SK-N-SH treated with all-trans-retinoic acid at 6 μM for 48 hours (cell line): ENCODE measurements at regions not wholly inside any gene's neighbourhood (a gene's known extent, or its start where the extent isn't known, plus 50 kb on each side); places are given as distances from the start of the nearest gene placed in this dataset.
"Not testable (repeated sequence)": the region's sequence is repeated elsewhere in the genome, so short reads cannot be mapped to it uniquely, and the experiment has no call there.

Experiments
- ATAC-seq: fragments of 200-7000 bp; cut with Tn5 transposase; 3 replicates; pipeline ENCODE4 v1.9.1; 2020; ENCODE audit warnings: mild to moderate bottlenecking, moderate library complexity
- ARNTL ChIP-seq: fragments of 450-650 bp; formaldehyde crosslinking; IDR thresholded peaks from 2 replicates; pipeline ENCODE4 v1.5.0; 2020; ENCODE audit warnings: low read depth, mild to moderate bottlenecking, moderate library complexity, borderline replicate concordance
- BACH2 ChIP-seq: fragments of 250-450 bp; sonication (Bioruptor Pico); IDR thresholded peaks from 2 replicates; pipeline ENCODE4 v1.9.0; 2021; ENCODE audit warnings: mild to moderate bottlenecking, borderline replicate concordance
- ESRRG ChIP-seq: fragments of 250-450 bp; sonication (Bioruptor Pico); IDR thresholded peaks from 2 replicates; pipeline ENCODE4 v1.6.1; 2021; ENCODE audit warnings: mild to moderate bottlenecking
- GLIS3 ChIP-seq: fragments of 250-450 bp; sonication (Bioruptor Pico); IDR thresholded peaks from 2 replicates; pipeline ENCODE4 v1.5.0; 2020; ENCODE audit warnings: mild to moderate bottlenecking, moderate library complexity
- ISL1 ChIP-seq: fragments of 250-450 bp; sonication (Bioruptor Pico); IDR thresholded peaks from 2 replicates; pipeline ENCODE4 v2.1.2; 2022; ENCODE audit warnings: mild to moderate bottlenecking, moderate library complexity
- OSR1 ChIP-seq: fragments of 250-450 bp; sonication (Bioruptor Pico); IDR thresholded peaks from 2 replicates; pipeline ENCODE4 v1.8.0; 2022; ENCODE audit warnings: moderate library complexity, mild to moderate bottlenecking, inconsistent platforms
- PPARA ChIP-seq: fragments of 250-450 bp; sonication (Bioruptor Pico); IDR thresholded peaks from 2 replicates; pipeline ENCODE4 v1.5.0; 2020; ENCODE audit warnings: mild to moderate bottlenecking, borderline replicate concordance
- SNAI2 ChIP-seq: fragments of 250-450 bp; sonication (Bioruptor Pico); IDR thresholded peaks from 2 replicates; pipeline ENCODE4 v1.5.0; 2020; ENCODE audit warnings: mild to moderate bottlenecking, moderate library complexity
- TCF4 ChIP-seq: fragments of 250-450 bp; sonication (Bioruptor Pico); IDR thresholded peaks from 2 replicates; pipeline ENCODE4 v1.8.0; 2021; ENCODE audit warnings: mild to moderate bottlenecking, moderate library complexity, borderline replicate concordance
- TOX ChIP-seq: fragments of 250-450 bp; sonication (Bioruptor Pico); IDR thresholded peaks from 2 replicates; pipeline ENCODE4 v1.8.0; 2021; ENCODE audit warnings: mild to moderate bottlenecking, moderate library complexity, borderline replicate concordance
- ZFP3 ChIP-seq: fragments of 250-450 bp; sonication (Bioruptor Pico); IDR thresholded peaks from 2 replicates; pipeline ENCODE4 v1.5.0; 2020; ENCODE audit warnings: mild to moderate bottlenecking, moderate library complexity
- ZFP30 ChIP-seq: fragments of 450-650 bp; formaldehyde crosslinking; IDR thresholded peaks from 2 replicates; pipeline ENCODE4 v1.5.0; 2022; ENCODE audit warnings: mild to moderate bottlenecking, moderate library complexity
- ZNF70 ChIP-seq: fragments of 450-650 bp; formaldehyde crosslinking; IDR thresholded peaks from 2 replicates; pipeline ENCODE4 v1.5.0; 2020; ENCODE audit warnings: mild to moderate bottlenecking, moderate library complexity
- TF ChIP-seq, protein P1 (sequence below): fragments of 250-450 bp; sonication (Bioruptor Pico); IDR thresholded peaks from 2 replicates; pipeline ENCODE4 v1.5.0; 2020; ENCODE audit warnings: mild to moderate bottlenecking, moderate library complexity
- TF ChIP-seq, protein P2 (sequence below): fragments of 250-450 bp; sonication (Bioruptor Pico); IDR thresholded peaks from 2 replicates; pipeline ENCODE4 v1.5.1; 2021; ENCODE audit warnings: mild to moderate bottlenecking, moderate library complexity
- TF ChIP-seq, protein P3 (sequence below): fragments of 250-450 bp; sonication (Bioruptor Pico); IDR thresholded peaks from 2 replicates; pipeline ENCODE4 v1.8.0; 2020; ENCODE audit warnings: mild to moderate bottlenecking, moderate library complexity, borderline replicate concordance
- TF ChIP-seq, protein P4 (sequence below): fragments of 250-450 bp; sonication (Bioruptor Pico); IDR thresholded peaks from 2 replicates; pipeline ENCODE4 v1.5.1; 2020; ENCODE audit warnings: low read depth, mild to moderate bottlenecking, moderate library complexity
- TF ChIP-seq, protein P5 (sequence below): fragments of 250-450 bp; sonication (Bioruptor Pico); IDR thresholded peaks from 2 replicates; pipeline ENCODE4 v1.8.0; 2021; ENCODE audit warnings: low read depth, mild to moderate bottlenecking, moderate library complexity, borderline replicate concordance

DNA sequence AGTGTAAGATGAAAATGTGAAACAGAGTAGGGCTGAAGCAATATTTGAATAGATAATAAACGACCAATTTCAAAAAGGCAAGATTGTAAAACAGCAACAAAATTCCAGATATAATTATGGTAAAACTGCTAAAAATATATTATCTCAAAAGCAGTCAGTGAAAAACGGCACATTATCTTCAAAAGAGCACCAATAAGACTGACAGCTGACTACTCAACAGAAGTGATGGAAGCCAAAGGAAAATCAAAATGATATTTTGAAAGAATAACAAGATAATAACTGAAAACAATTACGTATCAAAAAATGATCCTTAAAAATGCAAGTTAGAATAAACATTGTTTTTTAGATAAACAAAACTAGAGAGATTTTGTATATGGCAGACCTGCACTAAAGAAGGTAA, 920.6 kb upstream of the FAM98A start (continued):
- TF ChIP-seq TCF4 (CRISPR knock-in tag) (no peak), GLIS3 (no peak), PPARA (CRISPR knock-in tag) (no peak), ZFP30 (CRISPR knock-in tag) (no peak), OSR1 (CRISPR knock-in tag) (no peak)

DNA sequence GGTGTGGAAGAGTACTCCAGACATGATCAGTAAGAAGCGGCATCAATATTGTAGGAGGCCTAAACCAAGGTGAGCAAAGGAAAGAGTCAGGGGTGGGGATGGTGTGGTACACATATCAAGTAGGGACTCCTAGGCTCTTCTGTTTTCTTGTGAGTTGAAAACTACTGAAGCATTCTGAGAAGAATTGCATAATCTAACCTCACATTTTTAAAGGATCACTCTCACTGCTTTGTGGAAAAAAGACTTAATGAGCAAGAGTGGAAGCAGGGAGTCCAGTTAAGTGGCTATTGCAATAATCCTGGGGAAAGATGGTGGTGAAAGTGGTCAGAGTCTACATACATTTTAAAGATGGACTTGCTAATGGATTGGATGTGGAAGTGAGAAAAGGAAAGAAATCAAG, 899.5 kb upstream of the FAM98A start:
- no peak for ATAC-seq
- TF ChIP-seq BACH2 (no peak), ZFP3 (CRISPR knock-in tag) (no peak), TCF4 (CRISPR knock-in tag) (no peak), TOX (CRISPR knock-in tag) (no peak), ZFP30 (CRISPR knock-in tag) (no peak), ZNF70 (no peak), ESRRG (no peak), SNAI2 (no peak), OSR1 (CRISPR knock-in tag) (no peak), GLIS3 (no peak), ARNTL (CRISPR knock-in tag) (no peak), PPARA (CRISPR knock-in tag) (no peak)
- TF ChIP-seq, protein P1, sequence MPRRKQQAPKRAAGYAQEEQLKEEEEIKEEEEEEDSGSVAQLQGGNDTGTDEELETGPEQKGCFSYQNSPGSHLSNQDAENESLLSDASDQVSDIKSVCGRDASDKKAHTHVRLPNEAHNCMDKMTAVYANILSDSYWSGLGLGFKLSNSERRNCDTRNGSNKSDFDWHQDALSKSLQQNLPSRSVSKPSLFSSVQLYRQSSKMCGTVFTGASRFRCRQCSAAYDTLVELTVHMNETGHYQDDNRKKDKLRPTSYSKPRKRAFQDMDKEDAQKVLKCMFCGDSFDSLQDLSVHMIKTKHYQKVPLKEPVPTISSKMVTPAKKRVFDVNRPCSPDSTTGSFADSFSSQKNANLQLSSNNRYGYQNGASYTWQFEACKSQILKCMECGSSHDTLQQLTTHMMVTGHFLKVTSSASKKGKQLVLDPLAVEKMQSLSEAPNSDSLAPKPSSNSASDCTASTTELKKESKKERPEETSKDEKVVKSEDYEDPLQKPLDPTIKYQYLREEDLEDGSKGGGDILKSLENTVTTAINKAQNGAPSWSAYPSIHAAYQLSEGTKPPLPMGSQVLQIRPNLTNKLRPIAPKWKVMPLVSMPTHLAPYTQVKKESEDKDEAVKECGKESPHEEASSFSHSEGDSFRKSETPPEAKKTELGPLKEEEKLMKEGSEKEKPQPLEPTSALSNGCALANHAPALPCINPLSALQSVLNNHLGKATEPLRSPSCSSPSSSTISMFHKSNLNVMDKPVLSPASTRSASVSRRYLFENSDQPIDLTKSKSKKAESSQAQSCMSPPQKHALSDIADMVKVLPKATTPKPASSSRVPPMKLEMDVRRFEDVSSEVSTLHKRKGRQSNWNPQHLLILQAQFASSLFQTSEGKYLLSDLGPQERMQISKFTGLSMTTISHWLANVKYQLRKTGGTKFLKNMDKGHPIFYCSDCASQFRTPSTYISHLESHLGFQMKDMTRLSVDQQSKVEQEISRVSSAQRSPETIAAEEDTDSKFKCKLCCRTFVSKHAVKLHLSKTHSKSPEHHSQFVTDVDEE (CRISPR knock-in tag) = no peak
- TF ChIP-seq, protein P2, sequence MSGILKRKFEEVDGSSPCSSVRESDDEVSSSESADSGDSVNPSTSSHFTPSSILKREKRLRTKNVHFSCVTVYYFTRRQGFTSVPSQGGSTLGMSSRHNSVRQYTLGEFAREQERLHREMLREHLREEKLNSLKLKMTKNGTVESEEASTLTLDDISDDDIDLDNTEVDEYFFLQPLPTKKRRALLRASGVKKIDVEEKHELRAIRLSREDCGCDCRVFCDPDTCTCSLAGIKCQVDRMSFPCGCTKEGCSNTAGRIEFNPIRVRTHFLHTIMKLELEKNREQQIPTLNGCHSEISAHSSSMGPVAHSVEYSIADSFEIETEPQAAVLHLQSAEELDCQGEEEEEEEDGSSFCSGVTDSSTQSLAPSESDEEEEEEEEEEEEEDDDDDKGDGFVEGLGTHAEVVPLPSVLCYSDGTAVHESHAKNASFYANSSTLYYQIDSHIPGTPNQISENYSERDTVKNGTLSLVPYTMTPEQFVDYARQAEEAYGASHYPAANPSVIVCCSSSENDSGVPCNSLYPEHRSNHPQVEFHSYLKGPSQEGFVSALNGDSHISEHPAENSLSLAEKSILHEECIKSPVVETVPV (CRISPR knock-in tag) = no peak
- TF ChIP-seq, protein P3, sequence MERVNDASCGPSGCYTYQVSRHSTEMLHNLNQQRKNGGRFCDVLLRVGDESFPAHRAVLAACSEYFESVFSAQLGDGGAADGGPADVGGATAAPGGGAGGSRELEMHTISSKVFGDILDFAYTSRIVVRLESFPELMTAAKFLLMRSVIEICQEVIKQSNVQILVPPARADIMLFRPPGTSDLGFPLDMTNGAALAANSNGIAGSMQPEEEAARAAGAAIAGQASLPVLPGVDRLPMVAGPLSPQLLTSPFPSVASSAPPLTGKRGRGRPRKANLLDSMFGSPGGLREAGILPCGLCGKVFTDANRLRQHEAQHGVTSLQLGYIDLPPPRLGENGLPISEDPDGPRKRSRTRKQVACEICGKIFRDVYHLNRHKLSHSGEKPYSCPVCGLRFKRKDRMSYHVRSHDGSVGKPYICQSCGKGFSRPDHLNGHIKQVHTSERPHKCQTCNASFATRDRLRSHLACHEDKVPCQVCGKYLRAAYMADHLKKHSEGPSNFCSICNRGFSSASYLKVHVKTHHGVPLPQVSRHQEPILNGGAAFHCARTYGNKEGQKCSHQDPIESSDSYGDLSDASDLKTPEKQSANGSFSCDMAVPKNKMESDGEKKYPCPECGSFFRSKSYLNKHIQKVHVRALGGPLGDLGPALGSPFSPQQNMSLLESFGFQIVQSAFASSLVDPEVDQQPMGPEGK = no peak
- TF ChIP-seq, protein P4, sequence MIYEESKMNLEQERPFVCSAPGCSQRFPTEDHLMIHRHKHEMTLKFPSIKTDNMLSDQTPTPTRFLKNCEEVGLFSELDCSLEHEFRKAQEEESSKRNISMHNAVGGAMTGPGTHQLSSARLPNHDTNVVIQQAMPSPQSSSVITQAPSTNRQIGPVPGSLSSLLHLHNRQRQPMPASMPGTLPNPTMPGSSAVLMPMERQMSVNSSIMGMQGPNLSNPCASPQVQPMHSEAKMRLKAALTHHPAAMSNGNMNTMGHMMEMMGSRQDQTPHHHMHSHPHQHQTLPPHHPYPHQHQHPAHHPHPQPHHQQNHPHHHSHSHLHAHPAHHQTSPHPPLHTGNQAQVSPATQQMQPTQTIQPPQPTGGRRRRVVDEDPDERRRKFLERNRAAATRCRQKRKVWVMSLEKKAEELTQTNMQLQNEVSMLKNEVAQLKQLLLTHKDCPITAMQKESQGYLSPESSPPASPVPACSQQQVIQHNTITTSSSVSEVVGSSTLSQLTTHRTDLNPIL (CRISPR knock-in tag) = no peak

DNA sequence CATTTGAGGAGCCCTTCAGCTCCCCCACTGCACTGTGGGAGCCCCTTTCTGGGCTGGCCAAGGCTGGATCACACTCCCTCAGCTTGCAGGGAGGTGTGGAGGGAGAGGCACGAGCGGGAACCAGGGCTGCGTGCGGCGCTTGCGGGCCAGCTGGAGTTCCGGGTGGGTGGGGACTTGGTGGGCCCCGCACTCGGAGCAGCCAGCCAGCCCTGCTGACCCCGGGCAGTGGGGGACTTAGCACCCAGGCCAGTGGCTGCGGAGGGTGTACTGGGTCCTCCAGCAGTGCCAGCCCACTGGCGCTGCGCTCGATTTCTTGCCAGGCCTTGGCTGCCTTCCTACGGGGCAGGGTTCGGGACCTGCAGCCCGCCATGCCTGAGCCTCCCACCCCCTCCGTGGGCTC, 895.1 kb upstream of the FAM98A start:
- ATAC-seq = not testable (repeated sequence)

DNA sequence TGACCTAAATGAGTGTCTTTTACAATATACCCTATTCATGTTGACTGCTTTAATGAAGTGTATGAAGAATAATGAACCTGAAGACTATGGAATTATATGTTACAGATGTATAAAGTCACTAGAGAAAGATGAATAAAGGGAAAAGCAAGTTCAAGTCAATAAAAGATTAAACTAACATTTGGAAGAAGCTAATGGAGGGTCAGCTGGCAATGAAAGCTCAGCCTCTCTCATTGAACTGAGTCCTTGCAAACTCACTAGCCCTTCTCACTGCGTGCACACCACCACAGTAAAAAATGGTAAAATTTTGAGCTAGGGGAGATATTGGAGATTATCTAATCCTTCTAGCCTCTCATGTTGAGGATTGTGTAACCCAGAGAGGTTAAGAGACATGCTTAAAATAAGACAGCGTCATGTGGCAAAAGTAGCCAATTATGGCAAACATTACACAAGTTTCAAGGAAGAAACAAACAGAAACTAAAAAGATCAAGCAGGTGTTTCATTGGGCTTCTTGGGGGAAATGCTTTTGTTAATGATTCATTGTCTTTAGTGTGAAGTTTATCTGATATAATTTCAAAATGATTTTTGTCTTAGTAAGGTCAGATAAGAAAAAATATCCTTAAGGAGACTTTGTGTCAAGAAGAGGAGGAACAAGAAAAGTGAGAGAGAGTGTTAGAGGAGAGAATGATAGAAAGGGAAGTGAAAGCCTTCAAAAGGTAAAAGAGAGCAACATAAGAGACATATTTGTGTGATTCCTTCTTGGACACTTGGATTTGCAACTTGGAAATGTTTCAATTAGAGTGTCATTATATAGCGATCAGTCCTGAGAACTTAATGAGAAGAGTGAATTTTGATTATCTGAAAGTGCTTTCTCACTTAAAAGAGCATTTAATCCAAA, 893.7 kb upstream of the FAM98A start:
- no peak for ATAC-seq
- no peak for TF ChIP-seq BACH2
- no peak for TF ChIP-seq ZFP30 (CRISPR knock-in tag)
- TF ChIP-seq TOX (CRISPR knock-in tag) = no peak
- TF ChIP-seq ZFP3 (CRISPR knock-in tag) = no peak
- TF ChIP-seq, protein P2 (CRISPR knock-in tag) = no peak
- TF ChIP-seq ISL1 (CRISPR knock-in tag) = no peak
- no peak for TF ChIP-seq ARNTL (CRISPR knock-in tag)
- TF ChIP-seq, protein P5, sequence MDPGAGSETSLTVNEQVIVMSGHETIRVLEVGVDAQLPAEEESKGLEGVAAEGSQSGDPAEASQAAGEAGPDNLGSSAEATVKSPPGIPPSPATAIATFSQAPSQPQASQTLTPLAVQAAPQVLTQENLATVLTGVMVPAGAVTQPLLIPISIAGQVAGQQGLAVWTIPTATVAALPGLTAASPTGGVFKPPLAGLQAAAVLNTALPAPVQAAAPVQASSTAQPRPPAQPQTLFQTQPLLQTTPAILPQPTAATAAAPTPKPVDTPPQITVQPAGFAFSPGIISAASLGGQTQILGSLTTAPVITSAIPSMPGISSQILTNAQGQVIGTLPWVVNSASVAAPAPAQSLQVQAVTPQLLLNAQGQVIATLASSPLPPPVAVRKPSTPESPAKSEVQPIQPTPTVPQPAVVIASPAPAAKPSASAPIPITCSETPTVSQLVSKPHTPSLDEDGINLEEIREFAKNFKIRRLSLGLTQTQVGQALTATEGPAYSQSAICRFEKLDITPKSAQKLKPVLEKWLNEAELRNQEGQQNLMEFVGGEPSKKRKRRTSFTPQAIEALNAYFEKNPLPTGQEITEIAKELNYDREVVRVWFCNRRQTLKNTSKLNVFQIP (CRISPR knock-in tag) = no peak
- no peak for TF ChIP-seq GLIS3
- TF ChIP-seq, protein P4 (CRISPR knock-in tag) = no peak
- TF ChIP-seq TCF4 (CRISPR knock-in tag) = no peak
- no peak for TF ChIP-seq ESRRG
